SK-N-SH treated with all-trans-retinoic acid at 6 μM for 48 hours (cell line): ENCODE measurements at regions not wholly inside any gene's neighbourhood (a gene's known extent, or its start where the extent isn't known, plus 50 kb on each side); places are given as distances from the start of the nearest gene placed in this dataset.

Experiments used
- ATAC-seq: fragments of 200-7000 bp; cut with Tn5 transposase; 3 replicates; pipeline ENCODE4 v1.9.1; 2020; ENCODE audit warnings: mild to moderate bottlenecking, moderate library complexity
- ARNTL ChIP-seq: fragments of 450-650 bp; formaldehyde crosslinking; IDR thresholded peaks from 2 replicates; pipeline ENCODE4 v1.5.0; 2020; ENCODE audit warnings: low read depth, mild to moderate bottlenecking, moderate library complexity, borderline replicate concordance
- BACH2 ChIP-seq: fragments of 250-450 bp; sonication (Bioruptor Pico); IDR thresholded peaks from 2 replicates; pipeline ENCODE4 v1.9.0; 2021; ENCODE audit warnings: mild to moderate bottlenecking, borderline replicate concordance
- CSDC2 ChIP-seq: fragments of 250-450 bp; sonication (Bioruptor Pico); IDR thresholded peaks from 2 replicates; pipeline ENCODE4 v1.5.0; 2020; ENCODE audit warnings: mild to moderate bottlenecking, moderate library complexity
- CSRNP3 ChIP-seq: fragments of 250-450 bp; sonication (Bioruptor Pico); IDR thresholded peaks from 2 replicates; pipeline ENCODE4 v1.5.1; 2021; ENCODE audit warnings: mild to moderate bottlenecking, moderate library complexity
- ISL1 ChIP-seq: fragments of 250-450 bp; sonication (Bioruptor Pico); IDR thresholded peaks from 2 replicates; pipeline ENCODE4 v2.1.2; 2022; ENCODE audit warnings: mild to moderate bottlenecking, moderate library complexity
- OSR1 ChIP-seq: fragments of 250-450 bp; sonication (Bioruptor Pico); IDR thresholded peaks from 2 replicates; pipeline ENCODE4 v1.8.0; 2022; ENCODE audit warnings: moderate library complexity, mild to moderate bottlenecking, inconsistent platforms
- PATZ1 ChIP-seq: fragments of 250-450 bp; sonication (Bioruptor Pico); IDR thresholded peaks from 2 replicates; pipeline ENCODE4 v1.8.0; 2020; ENCODE audit warnings: mild to moderate bottlenecking, moderate library complexity, borderline replicate concordance
- PPARA ChIP-seq: fragments of 250-450 bp; sonication (Bioruptor Pico); IDR thresholded peaks from 2 replicates; pipeline ENCODE4 v1.5.0; 2020; ENCODE audit warnings: mild to moderate bottlenecking, borderline replicate concordance
- TCF4 ChIP-seq: fragments of 250-450 bp; sonication (Bioruptor Pico); IDR thresholded peaks from 2 replicates; pipeline ENCODE4 v1.8.0; 2021; ENCODE audit warnings: mild to moderate bottlenecking, moderate library complexity, borderline replicate concordance
- TSHZ2 ChIP-seq: fragments of 250-450 bp; sonication (Bioruptor Pico); IDR thresholded peaks from 2 replicates; pipeline ENCODE4 v1.5.0; 2020; ENCODE audit warnings: mild to moderate bottlenecking, moderate library complexity
- ZC3H10 ChIP-seq: fragments of 250-450 bp; sonication (Bioruptor Pico); IDR thresholded peaks from 2 replicates; pipeline ENCODE4 v1.5.1; 2021; ENCODE audit warnings: mild to moderate bottlenecking, moderate library complexity
- ZFP3 ChIP-seq: fragments of 250-450 bp; sonication (Bioruptor Pico); IDR thresholded peaks from 2 replicates; pipeline ENCODE4 v1.5.0; 2020; ENCODE audit warnings: mild to moderate bottlenecking, moderate library complexity
- ZNF565 ChIP-seq: fragments of 450-650 bp; formaldehyde crosslinking; conservative IDR thresholded peaks from 2 replicates; pipeline ENCODE4 v1.5.0; 2020; ENCODE audit warnings: low read depth, mild to moderate bottlenecking, moderate library complexity
- ZNF70 ChIP-seq: fragments of 450-650 bp; formaldehyde crosslinking; IDR thresholded peaks from 2 replicates; pipeline ENCODE4 v1.5.0; 2020; ENCODE audit warnings: mild to moderate bottlenecking, moderate library complexity
- ZNF8 ChIP-seq: fragments of 450-650 bp; formaldehyde crosslinking; IDR thresholded peaks from 2 replicates; pipeline ENCODE4 v1.5.0; 2020; ENCODE audit warnings: mild to moderate bottlenecking, moderate library complexity

- TF ChIP-seq CSRNP3 (CRISPR knock-in tag) (no peak), ZFP3 (no peak)
These were observed 377.4 kb upstream of the LARGE1 start (continued) for GRCh38 chr22:34297536-34298120.

- no peak for TF ChIP-seq PATZ1 (CRISPR knock-in tag)
- no peak for TF ChIP-seq PPARA (CRISPR knock-in tag)
- TF ChIP-seq ZNF70: no peak
- no peak for TF ChIP-seq CSDC2 (CRISPR knock-in tag)
- no peak for TF ChIP-seq ZNF565 (CRISPR knock-in tag)
- TF ChIP-seq ZNF8 (CRISPR knock-in tag): no peak
- no peak for TF ChIP-seq CSRNP3 (CRISPR knock-in tag)
- no peak for TF ChIP-seq TCF4 (CRISPR knock-in tag)
- no peak for TF ChIP-seq ISL1 (CRISPR knock-in tag)
- TF ChIP-seq, all 23 proteins: peak for 0
- no peak for ATAC-seq
These were observed 379.2 kb upstream of the LARGE1 start for GRCh38 chr22:34299496-34299895.

- ATAC-seq: no peak
- TF ChIP-seq ARNTL (CRISPR knock-in tag): no peak
- no peak for TF ChIP-seq TSHZ2 (CRISPR knock-in tag)
- TF ChIP-seq ZC3H10 (CRISPR knock-in tag): no peak
- TF ChIP-seq ZFP3: no peak
These were observed 381.3 kb upstream of the LARGE1 start for GRCh38 chr22:34301569-34301968.

- ATAC-seq: no peak
- no peak for TF ChIP-seq BACH2 (CRISPR knock-in tag)
- TF ChIP-seq PATZ1 (CRISPR knock-in tag): no peak
- no peak for TF ChIP-seq CSDC2 (CRISPR knock-in tag)
- TF ChIP-seq ZFP3: no peak
- TF ChIP-seq PPARA (CRISPR knock-in tag): no peak
- TF ChIP-seq OSR1 (CRISPR knock-in tag): no peak
These were observed 383.4 kb upstream of the LARGE1 start for GRCh38 chr22:34303656-34304055.

- ATAC-seq: no peak
- TF ChIP-seq OSR1 (CRISPR knock-in tag) (no peak), CSRNP3 (CRISPR knock-in tag) (no peak), TSHZ2 (CRISPR knock-in tag) (no peak), CSDC2 (CRISPR knock-in tag) (no peak), ZNF565 (CRISPR knock-in tag) (no peak)
These were observed 386.1 kb upstream of the LARGE1 start for GRCh38 chr22:34306361-34306760.
